ENCODE measurements at regions not wholly inside any gene's neighbourhood (a gene's known extent, or its start where the extent isn't known, plus 50 kb on each side); places are given as distances from the start of the nearest gene placed in this dataset.

- no peak for DNase-seq (ENCODE audit: low spot score)
These were observed 229.2 kb downstream of the ALX1 start for GRCh38 chr12:85509081-85509856.

DNA sequence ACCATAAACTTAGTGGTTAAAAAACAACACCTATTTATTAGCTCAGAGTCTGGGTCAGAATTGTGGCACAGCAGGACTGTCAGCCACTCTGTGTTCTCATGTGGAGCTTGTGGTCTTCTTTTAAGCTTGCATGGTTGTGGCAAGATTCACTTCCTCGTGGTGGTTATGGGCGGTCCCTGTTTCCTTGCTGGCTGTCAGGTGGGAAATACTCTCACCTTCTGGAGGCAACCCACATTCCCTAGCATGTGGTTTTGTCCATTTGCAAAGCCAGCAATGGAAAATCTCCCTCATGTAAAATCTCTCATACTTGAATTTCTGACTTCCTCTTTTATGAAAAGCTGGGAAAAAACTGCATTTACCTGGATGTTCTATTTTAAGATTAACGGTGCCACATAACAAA, 229.8 kb downstream of the ALX1 start:
- DNase-seq (ENCODE audit: low spot score): peak; percentile 93

DNA sequence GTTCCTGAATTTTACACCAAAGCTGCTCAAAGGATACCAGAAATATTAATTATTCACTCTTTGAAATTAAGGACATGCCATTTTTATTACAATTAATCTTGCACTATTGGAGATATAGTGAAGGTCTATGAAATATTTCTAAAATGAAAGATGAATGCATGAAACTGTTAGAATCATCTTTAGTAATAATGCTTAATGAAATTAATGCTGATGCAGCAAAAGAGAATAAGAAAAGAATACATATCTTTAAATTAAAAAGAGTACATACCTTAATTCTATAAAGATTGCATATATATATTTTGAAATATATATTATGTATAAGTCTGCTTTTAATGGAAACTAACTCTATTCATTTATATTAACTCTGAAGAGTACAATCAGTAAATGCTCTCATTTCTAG, 236.0 kb downstream of the ALX1 start:
- no peak for DNase-seq (ENCODE audit: low spot score)

DNA sequence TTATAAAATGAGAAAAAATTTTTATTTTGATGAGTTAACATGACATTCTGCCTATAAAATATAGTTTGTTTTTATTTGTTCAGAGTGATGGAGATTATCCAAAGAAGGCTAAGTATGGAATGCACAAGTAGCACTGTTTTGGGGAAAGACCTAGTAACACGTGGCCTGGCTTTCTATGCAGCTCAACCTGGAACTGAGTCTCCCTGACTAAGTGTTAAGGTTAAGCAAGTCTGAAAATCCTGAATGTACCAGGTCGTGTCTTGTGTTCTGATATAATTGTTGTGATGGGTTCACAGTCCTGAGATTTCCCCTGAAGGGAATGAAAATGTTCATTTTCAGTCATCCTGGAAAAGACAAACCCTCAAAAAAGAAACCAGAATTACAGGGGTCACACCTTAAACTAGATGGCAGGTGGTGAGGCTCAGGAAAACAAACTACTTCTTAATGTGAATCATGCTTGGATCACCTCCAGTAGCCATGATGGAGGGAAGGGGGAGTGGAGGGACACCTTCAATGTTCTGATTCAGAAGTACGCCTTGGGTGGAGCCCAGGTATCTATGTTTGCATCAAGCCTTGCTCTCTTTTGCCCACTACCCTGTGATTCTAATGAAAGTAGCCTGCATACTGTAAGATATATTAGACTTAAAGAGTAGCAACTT, 236.8 kb downstream of the ALX1 start:
- DNase-seq (ENCODE audit: low spot score): no peak

GRCh38 chr12:85519163-85519562, 239.1 kb downstream of the ALX1 start:
- DNase-seq (ENCODE audit: low spot score): no peak

GRCh38 chr12:85523197-85523596, 243.2 kb downstream of the ALX1 start:
- DNase-seq (ENCODE audit: low spot score): no peak

DNA sequence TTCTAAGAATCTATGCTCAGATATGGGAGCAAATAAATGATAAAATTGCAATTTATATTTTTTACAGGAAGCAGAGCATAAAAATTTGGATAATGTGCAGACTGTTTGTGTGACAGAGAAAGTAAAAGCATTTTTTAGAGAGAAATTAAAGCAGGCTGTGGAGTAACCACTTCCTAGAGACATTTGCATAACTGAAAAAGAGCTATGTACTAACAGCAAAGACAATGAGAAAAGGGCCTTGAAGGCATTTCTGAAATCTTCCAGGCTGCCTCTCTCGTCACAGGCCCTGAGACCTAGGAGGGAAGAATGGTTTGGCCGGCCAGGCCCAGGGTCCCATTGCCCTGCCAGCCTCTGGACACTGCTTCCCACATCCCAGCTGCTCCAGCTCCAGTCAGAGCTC, 247.2 kb downstream of the ALX1 start:
- no peak for DNase-seq (ENCODE audit: low spot score)

- no peak for DNase-seq (ENCODE audit: low spot score)
These were observed 249.9 kb downstream of the ALX1 start for GRCh38 chr12:85529896-85530295.

GRCh38 chr12:85530456-85530855, 250.4 kb downstream of the ALX1 start:
- DNase-seq (ENCODE audit: low spot score): no peak

GRCh38 chr12:85531341-85531740, 251.3 kb downstream of the ALX1 start:
- DNase-seq (ENCODE audit: low spot score): no peak

DNA sequence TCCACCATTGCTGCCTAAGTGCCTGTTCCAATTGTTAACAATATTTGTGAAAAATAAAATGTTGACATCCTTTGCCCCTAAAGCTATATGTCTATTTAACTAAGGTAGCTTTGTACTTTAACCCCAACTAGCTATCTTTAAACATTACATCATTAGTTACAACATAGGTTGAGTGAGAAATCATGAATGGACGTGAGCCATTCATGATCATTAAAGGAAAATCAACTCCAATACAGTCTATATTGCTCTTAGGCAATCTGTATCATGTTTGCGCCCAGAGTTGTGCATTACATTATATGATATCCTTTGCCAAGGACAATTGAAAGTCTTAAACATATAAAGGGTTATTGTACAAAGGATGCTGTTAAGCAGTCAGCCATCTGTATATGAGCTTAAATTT, 269.6 kb downstream of the ALX1 start:
- DNase-seq (ENCODE audit: low spot score): no peak

DNA sequence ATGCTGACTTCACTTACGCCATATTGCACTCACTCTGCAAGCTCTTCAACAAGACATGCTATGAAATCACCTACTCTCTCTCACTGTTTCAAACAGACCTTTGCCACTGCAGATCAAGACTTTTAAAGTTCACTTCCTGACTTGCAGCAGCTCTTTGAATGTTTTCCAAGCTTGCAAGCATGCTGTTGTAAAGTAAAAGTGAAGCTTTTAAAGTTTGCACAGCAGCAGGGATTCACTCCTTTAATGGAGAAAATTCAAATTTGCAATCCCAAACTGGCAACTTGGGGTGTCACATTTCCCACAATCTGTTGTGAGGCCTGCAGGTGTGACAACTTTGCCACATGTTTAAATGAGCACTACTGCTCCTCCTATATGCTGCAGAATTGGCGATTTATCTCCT, 270.9 kb downstream of the ALX1 start:
- no peak for DNase-seq (ENCODE audit: low spot score)

DNA sequence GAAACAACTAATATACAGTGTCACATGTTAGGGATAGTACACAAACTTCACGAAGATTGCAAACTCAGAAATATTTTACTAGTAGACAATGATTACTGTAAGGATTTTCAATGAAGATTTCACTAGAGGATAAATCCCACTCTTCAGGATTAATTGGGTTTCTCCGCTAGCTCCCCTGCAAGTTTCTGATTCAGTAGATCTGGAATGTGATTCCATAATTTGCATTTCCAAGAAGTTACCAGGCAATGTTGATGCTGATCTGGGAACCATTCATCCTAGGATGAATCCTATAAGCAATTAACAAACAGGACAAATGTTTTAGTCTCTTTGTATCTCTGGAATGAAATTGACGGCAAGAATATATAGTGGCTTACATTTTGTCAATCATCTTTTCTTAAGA, 272.4 kb downstream of the ALX1 start:
- no peak for DNase-seq (ENCODE audit: low spot score)

DNA sequence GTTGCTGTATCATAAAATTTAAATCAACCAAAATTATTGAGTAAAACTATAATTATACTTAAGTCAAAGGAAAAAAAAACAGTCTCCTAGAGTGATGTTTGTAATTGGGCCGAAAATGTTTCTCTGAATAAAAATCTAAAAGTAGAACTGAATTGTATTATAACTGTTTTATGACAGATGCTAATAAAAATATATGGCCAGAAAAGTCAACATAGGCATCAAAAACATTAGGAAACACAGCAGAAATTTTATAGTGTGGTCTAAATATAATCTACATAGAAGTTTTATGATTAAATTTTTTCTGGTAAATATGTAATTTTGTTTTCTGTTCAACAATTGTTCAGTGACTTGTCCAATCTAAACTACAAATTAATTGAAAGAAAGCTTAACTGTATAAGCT, 277.8 kb downstream of the ALX1 start:
- no peak for DNase-seq (ENCODE audit: low spot score)

- DNase-seq (ENCODE audit: low spot score): no peak
These were observed 277.5 kb downstream of the RASSF9 start for GRCh38 chr12:85558684-85559083.

GRCh38 chr12:85559127-85559526, 277.1 kb downstream of the RASSF9 start:
- DNase-seq (ENCODE audit: low spot score): no peak

DNA sequence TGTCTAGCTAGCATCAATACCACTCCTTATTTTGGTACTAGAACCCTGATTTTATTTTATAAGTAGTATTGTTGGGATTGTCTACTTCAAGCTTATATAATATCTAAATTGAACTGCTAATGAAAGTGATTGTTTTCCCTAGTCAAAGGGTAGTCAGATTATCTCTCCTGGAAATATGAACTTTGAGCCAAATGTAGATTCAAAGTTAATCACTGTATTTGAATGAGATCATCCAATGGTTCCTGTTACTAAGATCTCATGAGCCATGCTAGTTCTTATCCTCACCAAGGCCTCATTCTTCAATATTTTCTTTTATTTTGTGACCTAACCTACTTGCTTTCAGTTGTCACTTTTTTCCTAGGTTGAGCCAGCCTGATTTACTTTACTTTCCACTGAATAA, 276.7 kb downstream of the RASSF9 start:
- DNase-seq (ENCODE audit: low spot score): no peak

DNA sequence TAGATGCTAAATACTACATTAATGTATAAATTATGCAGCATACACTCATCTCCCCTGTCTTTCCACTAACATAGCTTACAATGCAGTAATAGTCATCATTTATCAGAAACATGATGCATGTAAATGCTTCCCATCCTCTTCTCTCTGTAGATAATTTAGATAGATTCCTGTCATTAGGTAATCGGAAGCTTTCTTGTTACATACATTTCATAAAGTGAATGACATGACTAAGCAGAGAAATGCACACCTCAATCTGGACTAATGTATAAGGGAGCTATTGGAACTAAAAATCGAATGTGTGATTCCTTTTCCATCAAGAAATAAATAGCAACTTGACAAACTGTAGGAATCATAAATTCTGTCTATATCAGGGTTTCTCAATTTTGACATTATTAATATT, 273.4 kb downstream of the RASSF9 start:
- no peak for DNase-seq (ENCODE audit: low spot score)

DNA sequence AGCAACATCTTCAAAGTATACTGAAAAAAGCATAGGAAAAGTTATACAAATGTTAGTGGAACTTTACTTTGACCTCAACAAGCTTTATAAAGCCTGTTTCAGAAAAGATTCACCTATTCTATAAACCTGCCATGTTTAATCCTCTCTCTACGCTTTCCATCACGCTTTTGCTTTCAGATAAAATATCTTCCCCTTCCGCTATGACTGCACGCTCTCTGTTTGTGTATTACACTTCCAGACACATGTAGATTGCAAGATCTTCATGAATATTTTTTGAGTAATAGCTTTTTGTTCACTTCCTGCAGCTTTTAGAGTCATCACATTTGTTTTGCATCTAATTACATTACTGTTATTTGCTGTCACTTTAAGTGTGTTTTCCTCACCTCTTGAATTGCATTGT, 271.4 kb downstream of the RASSF9 start:
- no peak for DNase-seq (ENCODE audit: low spot score)

- DNase-seq (ENCODE audit: low spot score): peak; percentile 92
These were observed 267.7 kb downstream of the RASSF9 start for GRCh38 chr12:85568395-85569103.

DNA sequence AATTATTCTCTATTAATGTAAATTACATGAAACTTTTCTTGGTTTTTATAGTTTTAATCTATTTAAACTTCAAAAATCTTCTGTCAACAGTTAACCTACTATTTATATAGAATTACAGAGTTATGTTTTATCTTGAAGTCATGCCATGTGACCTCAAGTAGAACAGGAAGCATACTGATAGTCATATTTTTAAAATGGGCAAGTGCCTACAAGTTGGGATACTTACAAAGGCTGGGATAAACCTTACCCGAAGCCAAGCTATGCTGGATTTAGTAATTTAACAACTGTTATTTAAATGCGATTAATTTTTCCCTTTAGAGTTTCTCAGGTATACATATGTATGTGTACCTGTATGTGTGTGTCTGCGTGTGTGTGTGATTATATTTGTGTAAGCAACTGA, 266.9 kb downstream of the RASSF9 start:
- DNase-seq (ENCODE audit: low spot score): no peak

DNA sequence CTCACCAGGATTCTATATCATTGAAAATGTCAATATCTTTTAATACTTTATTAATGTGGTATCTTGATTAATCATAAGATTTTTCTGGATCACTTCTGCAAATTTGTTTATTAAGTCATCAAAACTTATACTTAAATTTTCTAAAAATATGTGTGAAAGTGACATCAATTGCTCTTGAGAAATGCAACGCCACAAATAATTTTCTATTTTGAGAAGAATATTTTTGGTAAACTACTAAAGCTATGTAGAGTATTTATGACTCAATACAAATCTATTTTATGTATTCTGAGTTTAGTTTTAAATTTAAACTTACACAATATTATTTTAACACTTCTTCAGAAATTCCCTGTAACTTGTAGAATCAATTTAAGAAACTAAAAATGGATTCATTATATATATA, 263.3 kb downstream of the RASSF9 start:
- DNase-seq (ENCODE audit: low spot score): no peak

- DNase-seq (ENCODE audit: low spot score): no peak
These were observed 262.5 kb downstream of the RASSF9 start for GRCh38 chr12:85573635-85574214.

Data from SW480 (cell line).